ENCODE measurements at regions not wholly inside any gene's neighbourhood (a gene's known extent, or its start where the extent isn't known, plus 50 kb on each side); places are given as distances from the start of the nearest gene placed in this dataset.

DNA sequence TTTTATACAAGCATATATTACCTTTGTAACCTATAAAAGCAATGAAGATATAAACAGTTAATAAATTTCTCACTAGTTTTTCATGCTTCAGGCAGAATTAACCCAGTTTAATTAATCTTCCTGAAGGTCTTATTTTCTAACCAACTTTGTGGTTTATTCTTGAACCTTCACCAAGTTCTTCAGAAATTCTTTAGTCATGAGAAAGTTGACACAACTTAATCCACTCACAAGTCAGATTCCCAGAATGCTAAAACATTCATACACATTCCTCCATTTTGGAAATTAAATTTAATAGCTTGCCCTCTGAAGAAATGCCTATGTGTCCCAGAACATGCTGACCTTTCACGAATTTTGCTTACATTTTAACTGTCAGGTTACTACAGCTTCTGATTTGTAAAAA lies 105.4 kb upstream of the PAM start:
- no peak for TF ChIP-seq POLR2A (IDR thresholded peaks at IDR 0.05; ENCODE audit: low read depth, low read length)
- TF ChIP-seq, protein P1, sequence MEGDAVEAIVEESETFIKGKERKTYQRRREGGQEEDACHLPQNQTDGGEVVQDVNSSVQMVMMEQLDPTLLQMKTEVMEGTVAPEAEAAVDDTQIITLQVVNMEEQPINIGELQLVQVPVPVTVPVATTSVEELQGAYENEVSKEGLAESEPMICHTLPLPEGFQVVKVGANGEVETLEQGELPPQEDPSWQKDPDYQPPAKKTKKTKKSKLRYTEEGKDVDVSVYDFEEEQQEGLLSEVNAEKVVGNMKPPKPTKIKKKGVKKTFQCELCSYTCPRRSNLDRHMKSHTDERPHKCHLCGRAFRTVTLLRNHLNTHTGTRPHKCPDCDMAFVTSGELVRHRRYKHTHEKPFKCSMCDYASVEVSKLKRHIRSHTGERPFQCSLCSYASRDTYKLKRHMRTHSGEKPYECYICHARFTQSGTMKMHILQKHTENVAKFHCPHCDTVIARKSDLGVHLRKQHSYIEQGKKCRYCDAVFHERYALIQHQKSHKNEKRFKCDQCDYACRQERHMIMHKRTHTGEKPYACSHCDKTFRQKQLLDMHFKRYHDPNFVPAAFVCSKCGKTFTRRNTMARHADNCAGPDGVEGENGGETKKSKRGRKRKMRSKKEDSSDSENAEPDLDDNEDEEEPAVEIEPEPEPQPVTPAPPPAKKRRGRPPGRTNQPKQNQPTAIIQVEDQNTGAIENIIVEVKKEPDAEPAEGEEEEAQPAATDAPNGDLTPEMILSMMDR (IDR thresholded peaks at IDR 0.05; ENCODE audit: extremely low read depth in 1 of 2, insufficient read depth in 1 of 2, low read depth in 1 of 2, low read length in 2 of 2) = no peak
- TF ChIP-seq EZH2 (IDR thresholded peaks at IDR 0.05; ENCODE audit: borderline replicate concordance, low read depth, low read length, severe bottlenecking) = no peak
- no peak for TF ChIP-seq MYC (IDR thresholded peaks at IDR 0.05; ENCODE audit: low read depth, low read length)
- TF ChIP-seq GATA2 (IDR thresholded peaks at IDR 0.05; ENCODE audit: insufficient read depth, insufficient read length, low read depth, low read length) = no peak
- no peak for TF ChIP-seq POLR2AphosphoS5 (IDR thresholded peaks at IDR 0.05; ENCODE audit: insufficient read depth, low read depth, low read length)
- TF ChIP-seq FOS (IDR thresholded peaks at IDR 0.05; ENCODE audit: borderline replicate concordance, insufficient read depth, low read length) = no peak
- no peak for TF ChIP-seq JUN (IDR thresholded peaks at IDR 0.05; ENCODE audit: borderline replicate concordance, insufficient read depth, insufficient read length, low read depth)
